ENCODE measurements at regions not wholly inside any gene's neighbourhood (a gene's known extent, or its start where the extent isn't known, plus 50 kb on each side); places are given as distances from the start of the nearest gene placed in this dataset.

- Histone ChIP-seq H3K4me1 (ENCODE audit: control insufficient read depth, insufficient read depth, low read length) (no peaks in the 10 kb centered on the region), H3K9me3 (ENCODE audit: control insufficient read depth, insufficient read depth, low read depth, low read length) (no peaks in the 10 kb centered on the region), H3K4me3 (ENCODE audit: low read depth, low read length) (no peak overlapping the region), H3K36me3 (ENCODE audit: control insufficient read depth in 2 of 2, insufficient read depth in 1 of 2, low read length in 2 of 2) (no peaks in the 10 kb centered on the region), H3K27ac (ENCODE audit: extremely low read depth, low read depth, low read length) (no peak overlapping the region)
- CTCF ChIA-PET: no interaction called here
- TF ChIP-seq ZSCAN4 (tag by site-specific recombination; IDR thresholded peaks at IDR 0.05) (no peak), ZNF169 (tag by site-specific recombination; IDR thresholded peaks at IDR 0.05) (no peak), ZSCAN30 (tag by site-specific recombination; IDR thresholded peaks at IDR 0.05) (no peak), ZNF121 (tag by site-specific recombination; IDR thresholded peaks at IDR 0.05) (no peak), ZNF571 (tag by site-specific recombination; IDR thresholded peaks at IDR 0.05) (no peak), ZNF670 (tag by site-specific recombination; IDR thresholded peaks at IDR 0.05; ENCODE audit: low read depth) (no peak), ZNF473 (tag by site-specific recombination; IDR thresholded peaks at IDR 0.05) (no peak), ZNF302 (tag by site-specific recombination; IDR thresholded peaks at IDR 0.05; ENCODE audit: low read depth) (no peak), KLF1 (tag by site-specific recombination; IDR thresholded peaks at IDR 0.05) (no peak), PATZ1 (tag by site-specific recombination; IDR thresholded peaks at IDR 0.05) (no peak), ZNF701 (tag by site-specific recombination; IDR thresholded peaks at IDR 0.05) (no peak), HOXA7 (CRISPR knock-in tag; IDR thresholded peaks at IDR 0.05; ENCODE audit: borderline replicate concordance) (no peak), ZNF132 (tag by site-specific recombination; IDR thresholded peaks at IDR 0.05; ENCODE audit: borderline replicate concordance) (no peak), PRDM4 (tag by site-specific recombination; IDR thresholded peaks at IDR 0.05) (no peak), SP3 (tag by site-specific recombination; IDR thresholded peaks at IDR 0.05) (no peak), OSR2 (tag by site-specific recombination; IDR thresholded peaks at IDR 0.05) (no peak), ZNF426 (tag by site-specific recombination; IDR thresholded peaks at IDR 0.05) (no peak), ZNF423 (tag by site-specific recombination; IDR thresholded peaks at IDR 0.05) (no peak), ZNF76 (tag by site-specific recombination; IDR thresholded peaks at IDR 0.05; ENCODE audit: borderline replicate concordance, low read depth) (no peak), ZNF248 (tag by site-specific recombination; IDR thresholded peaks at IDR 0.05) (no peak)
- POLR2A ChIA-PET: no interaction called here
These were observed 117.6 kb downstream of the TWIST2 start for GRCh38 chr2:238965371-238966071.
